HCT116 (cell line): ENCODE measurements at regions not wholly inside any gene's neighbourhood (a gene's known extent, or its start where the extent isn't known, plus 50 kb on each side); places are given as distances from the start of the nearest gene placed in this dataset.

ENCODE experiments used
- ATAC-seq: fragments of 200-7000 bp; cut with Tn5 transposase; 2 replicates; pipeline ENCODE4 v1.9.1; 2020; ENCODE audit warnings: mild to moderate bottlenecking, moderate library complexity
- BruUV-seq: library from RNA; stranded (reverse); fragments of 400-500 nt; replicated peaks from 2 replicates; lab custom pipeline; 2021; lab: Mats Ljungman, UMichigan
- CTCF ChIA-PET: fragments of 300-600 bp; sonication (Branson Sonifier 250); formaldehyde crosslinking; loops from one replicate; lab custom pipeline; 2021; ENCODE audit warnings: antibody characterized with exemption; lab: Charles Lee
- POLR2A ChIA-PET: fragments of 300-600, 350-600 bp; sonication (Branson Sonifier 250); formaldehyde crosslinking; loops from one replicate; lab custom pipeline; 2021; ENCODE audit warnings: antibody characterized with exemption; lab: Charles Lee
- RAD21 ChIA-PET, 2 experiments: fragments of 300-600 bp; sonication (Branson Sonifier 250); formaldehyde crosslinking; loops; one replicate each; lab custom pipeline; 2023; ENCODE audit warnings: low total read pairs in 2 of 2; ENCODE audit not compliant: uncharacterized antibody in 2 of 2, unreplicated experiment in 2 of 2, low non-redundant PET in 1 of 2; lab: Charles Lee
- DNase-seq: peaks from one replicate; pipeline ENCODE4 v3.0.0-alpha.2; 2010; ENCODE audit warnings: low read depth, low spot score
- H2AFZ ChIP-seq: fragments of 200-600 bp; shearing (Covaris generic), sonication (generic); 2 replicates; pipeline ENCODE4 v1.6.1; 2017; ENCODE audit warnings: low read depth, mixed run types, mixed read lengths, antibody characterized with exemption, low read length; ENCODE audit not compliant: poor library complexity, severe bottlenecking
- H3K27ac ChIP-seq: 2 replicates; pipeline ENCODE4 v1.5.1; 2012; ENCODE audit warnings: low read depth, low read length
- H3K27me3 ChIP-seq: fragments of 200-600 bp; sonication (generic); 2 replicates; pipeline ENCODE4 v1.6.1; 2016; ENCODE audit warnings: mixed run types, low read length, mixed read lengths; ENCODE audit not compliant: insufficient read depth
- H3K36me3 ChIP-seq, 2 experiments: fragments of 200-500 bp in 1 of 2; fragments of 200-600 bp in 1 of 2; sonication (Bioruptor generic) in 1 of 2; sonication (generic) in 1 of 2; 2 replicates each; pipeline versions ENCODE4 v1.5.1 to v1.6.1; 2014 to 2016; ENCODE audit warnings: low read length in 2 of 2, inconsistent platforms in 1 of 2, mixed read lengths in 1 of 2, mixed run types in 1 of 2; ENCODE audit not compliant: insufficient read depth in 2 of 2, control insufficient read depth in 1 of 2
- H3K4me1 ChIP-seq, 2 experiments: fragments of 200-600 bp in 1 of 2; sonication (generic) in 1 of 2; 2 replicates each; pipeline versions ENCODE4 v1.5.1 to v1.6.1; 2012 to 2017; ENCODE audit warnings: low read length in 2 of 2, inconsistent platforms in 1 of 2, mild to moderate bottlenecking in 1 of 2, mixed read lengths in 1 of 2, mixed run types in 1 of 2, moderate library complexity in 1 of 2; ENCODE audit not compliant: insufficient read depth in 2 of 2, control insufficient read depth in 1 of 2
- H3K4me2 ChIP-seq: fragments of 200-600 bp; sonication (generic); 2 replicates; pipeline ENCODE4 v1.6.1; 2017; ENCODE audit warnings: mixed run types, low read length, mixed read lengths
- H3K4me3 ChIP-seq, 2 experiments: fragments of 200-600 bp in 1 of 2; sonication (generic) in 1 of 2; replicated peaks in 1 of 2; 2 replicates each; pipeline ENCODE4 v1.5.1; 2011 to 2016; ENCODE audit warnings: low read length in 2 of 2, control low read depth in 1 of 2, low read depth in 1 of 2, mild to moderate bottlenecking in 1 of 2, mixed read lengths in 1 of 2, mixed run types in 1 of 2
- H3K79me2 ChIP-seq: fragments of 200-600 bp; sonication (generic); 2 replicates; pipeline ENCODE4 v1.6.1; 2017; ENCODE audit warnings: mild to moderate bottlenecking, mixed run types, low read length, moderate library complexity, mixed read lengths; ENCODE audit not compliant: insufficient read depth
- H3K9ac ChIP-seq: fragments of 200-600 bp; sonication (generic); 2 replicates; pipeline ENCODE4 v1.6.1; 2016; ENCODE audit warnings: low read length, mixed read lengths
- H3K9me2 ChIP-seq: fragments of 200-600 bp; sonication (generic), shearing (Covaris generic); 2 replicates; pipeline ENCODE4 v1.6.1; 2017; ENCODE audit warnings: mixed run types, mild to moderate bottlenecking, moderate library complexity; ENCODE audit not compliant: insufficient read depth
- H3K9me3 ChIP-seq, 2 experiments: fragments of 200-500 bp in 1 of 2; fragments of 200-600 bp in 1 of 2; sonication (Bioruptor generic) in 1 of 2; sonication (generic) in 1 of 2; 2 replicates each; pipeline ENCODE4 v1.6.1; 2014 to 2017; ENCODE audit warnings: low read length in 2 of 2, mixed read lengths in 2 of 2, inconsistent platforms in 1 of 2, low read depth in 1 of 2, mild to moderate bottlenecking in 1 of 2, mixed run types in 1 of 2, moderate library complexity in 1 of 2; ENCODE audit not compliant: control insufficient read depth in 1 of 2, insufficient read depth in 1 of 2
- H4K20me1 ChIP-seq: fragments of 200-600 bp; sonication (generic), shearing (Covaris generic); 2 replicates; pipeline ENCODE4 v1.6.1; 2017; ENCODE audit warnings: mixed run types, mild to moderate bottlenecking, moderate library complexity; ENCODE audit not compliant: insufficient read depth
- CBX3 ChIP-seq: IDR thresholded peaks from 2 replicates; pipeline ENCODE4 v1.6.1; 2012; ENCODE audit warnings: low read depth
- CEBPB ChIP-seq: IDR thresholded peaks from 2 replicates; pipeline ENCODE4 v1.6.1; 2012; ENCODE audit warnings: low read depth
- EZH2 ChIP-seq: fragments of 200-600 bp; sonication (generic); IDR thresholded peaks from 2 replicates; pipeline ENCODE4 v1.6.1; 2017; ENCODE audit warnings: antibody characterized with exemption, mixed run types
- EZH2phosphoT487 ChIP-seq: fragments of 200-600 bp; IDR thresholded peaks from 2 replicates; pipeline ENCODE4 v1.6.1; 2018; ENCODE audit warnings: antibody characterized with exemption, borderline replicate concordance
- FOSL1 ChIP-seq: IDR thresholded peaks from 2 replicates; pipeline ENCODE4 v1.6.1; 2012; ENCODE audit warnings: low read depth
- JUND ChIP-seq: IDR thresholded peaks from 2 replicates; pipeline ENCODE4 v1.6.1; 2012
- POLR2A ChIP-seq: IDR thresholded peaks from 2 replicates; pipeline ENCODE4 v1.7.0; 2011; ENCODE audit warnings: borderline replicate concordance; ENCODE audit not compliant: insufficient read depth, insufficient read length; ENCODE audit errors: extremely low read depth
- TCF7L2 ChIP-seq: IDR thresholded peaks from 2 replicates; pipeline ENCODE4 v1.7.0; 2011; ENCODE audit warnings: borderline replicate concordance, inconsistent platforms; ENCODE audit not compliant: insufficient read depth, insufficient read length; ENCODE audit errors: extremely low read depth
- YY1 ChIP-seq: IDR thresholded peaks from 2 replicates; pipeline ENCODE4 v1.6.1; 2011; ENCODE audit warnings: low read length, low read depth, moderate library complexity, mild to moderate bottlenecking; ENCODE audit not compliant: insufficient replicate concordance; ENCODE audit errors: extremely low read depth
- ZFX ChIP-seq: fragments of 450-650 bp; IDR thresholded peaks from 2 replicates; pipeline ENCODE4 v1.6.1; 2017
- intact Hi-C: fragments of 100-400 bp; cut with micrococcal nuclease; formaldehyde crosslinking; loops from 2 replicates; pipeline ENCODE4 v1.10.0; 2022
- TF ChIP-seq, protein P1 (sequence below): IDR thresholded peaks from 2 replicates; pipeline ENCODE4 v1.6.1; 2012
- TF ChIP-seq, protein P2 (sequence below): IDR thresholded peaks from 2 replicates; pipeline ENCODE4 v1.6.1; 2012; ENCODE audit warnings: low read depth
- TF ChIP-seq, protein P3 (sequence below): IDR thresholded peaks from 2 replicates; pipeline ENCODE4 v1.6.1; 2012
- TF ChIP-seq, protein P4 (sequence below): IDR thresholded peaks from 2 replicates; pipeline ENCODE4 v1.6.1; 2011; ENCODE audit warnings: mild to moderate bottlenecking, low read length, moderate library complexity; ENCODE audit not compliant: insufficient replicate concordance; ENCODE audit errors: extremely low read depth
- TF ChIP-seq, protein P5 (sequence below), 3 experiments: fragments of 200-600 bp in 1 of 3; sonication (generic) in 1 of 3; IDR thresholded peaks in 2 of 3; conservative IDR thresholded peaks in 1 of 3; 2 replicates each; pipeline ENCODE4 v1.5.1; 2012 to 2017; ENCODE audit warnings: low read depth in 2 of 3, low read length in 2 of 3, antibody characterized with exemption in 1 of 3, borderline replicate concordance in 1 of 3, control low read depth in 1 of 3, mild to moderate bottlenecking in 1 of 3, mixed read lengths in 1 of 3, mixed run types in 1 of 3, moderate library complexity in 1 of 3; ENCODE audit not compliant: insufficient read depth in 1 of 3

DNA sequence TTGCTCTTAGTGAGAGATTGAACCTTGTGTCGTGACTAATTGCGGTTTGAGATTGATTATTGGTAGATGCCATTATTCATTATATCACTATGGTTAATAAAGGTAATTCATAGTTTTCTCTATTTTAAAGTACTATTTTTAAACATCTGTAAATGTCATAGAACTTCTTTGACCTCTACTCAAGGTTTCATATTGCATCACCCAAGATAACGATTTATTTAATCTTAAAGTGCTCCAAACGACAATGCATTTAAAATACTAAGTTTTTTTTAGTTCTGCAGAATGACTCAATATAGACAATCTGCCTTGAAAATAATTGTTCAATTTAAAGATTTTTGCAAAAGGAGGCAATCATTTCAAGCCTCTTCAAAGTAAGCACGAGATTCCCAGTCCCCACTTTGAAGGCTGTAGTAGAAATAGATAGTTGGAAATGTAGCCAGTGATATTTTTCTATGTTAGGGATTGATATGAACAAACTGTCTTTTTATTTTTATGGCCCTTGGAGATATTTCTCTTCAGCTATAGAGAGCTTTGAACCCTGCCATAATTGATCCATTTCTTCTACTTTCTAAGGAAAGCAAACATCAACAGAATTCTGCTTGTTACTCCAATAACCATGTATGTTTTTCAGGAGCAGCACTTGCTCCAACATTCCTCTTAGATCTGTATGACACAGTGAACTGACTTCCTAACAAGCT is 114.2 kb upstream of the PALMD start:
- TF ChIP-seq, protein P1, sequence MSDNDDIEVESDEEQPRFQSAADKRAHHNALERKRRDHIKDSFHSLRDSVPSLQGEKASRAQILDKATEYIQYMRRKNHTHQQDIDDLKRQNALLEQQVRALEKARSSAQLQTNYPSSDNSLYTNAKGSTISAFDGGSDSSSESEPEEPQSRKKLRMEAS, result no peak
- TF ChIP-seq, protein P2, sequence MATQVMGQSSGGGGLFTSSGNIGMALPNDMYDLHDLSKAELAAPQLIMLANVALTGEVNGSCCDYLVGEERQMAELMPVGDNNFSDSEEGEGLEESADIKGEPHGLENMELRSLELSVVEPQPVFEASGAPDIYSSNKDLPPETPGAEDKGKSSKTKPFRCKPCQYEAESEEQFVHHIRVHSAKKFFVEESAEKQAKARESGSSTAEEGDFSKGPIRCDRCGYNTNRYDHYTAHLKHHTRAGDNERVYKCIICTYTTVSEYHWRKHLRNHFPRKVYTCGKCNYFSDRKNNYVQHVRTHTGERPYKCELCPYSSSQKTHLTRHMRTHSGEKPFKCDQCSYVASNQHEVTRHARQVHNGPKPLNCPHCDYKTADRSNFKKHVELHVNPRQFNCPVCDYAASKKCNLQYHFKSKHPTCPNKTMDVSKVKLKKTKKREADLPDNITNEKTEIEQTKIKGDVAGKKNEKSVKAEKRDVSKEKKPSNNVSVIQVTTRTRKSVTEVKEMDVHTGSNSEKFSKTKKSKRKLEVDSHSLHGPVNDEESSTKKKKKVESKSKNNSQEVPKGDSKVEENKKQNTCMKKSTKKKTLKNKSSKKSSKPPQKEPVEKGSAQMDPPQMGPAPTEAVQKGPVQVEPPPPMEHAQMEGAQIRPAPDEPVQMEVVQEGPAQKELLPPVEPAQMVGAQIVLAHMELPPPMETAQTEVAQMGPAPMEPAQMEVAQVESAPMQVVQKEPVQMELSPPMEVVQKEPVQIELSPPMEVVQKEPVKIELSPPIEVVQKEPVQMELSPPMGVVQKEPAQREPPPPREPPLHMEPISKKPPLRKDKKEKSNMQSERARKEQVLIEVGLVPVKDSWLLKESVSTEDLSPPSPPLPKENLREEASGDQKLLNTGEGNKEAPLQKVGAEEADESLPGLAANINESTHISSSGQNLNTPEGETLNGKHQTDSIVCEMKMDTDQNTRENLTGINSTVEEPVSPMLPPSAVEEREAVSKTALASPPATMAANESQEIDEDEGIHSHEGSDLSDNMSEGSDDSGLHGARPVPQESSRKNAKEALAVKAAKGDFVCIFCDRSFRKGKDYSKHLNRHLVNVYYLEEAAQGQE, result no peak
- TF ChIP-seq EZH2, result no peak
- no peak for TF ChIP-seq POLR2A
- no peak for TF ChIP-seq FOSL1
- no peak for TF ChIP-seq CEBPB
- no peak for TF ChIP-seq CBX3
- TF ChIP-seq ZFX, result no peak
- TF ChIP-seq, protein P3, sequence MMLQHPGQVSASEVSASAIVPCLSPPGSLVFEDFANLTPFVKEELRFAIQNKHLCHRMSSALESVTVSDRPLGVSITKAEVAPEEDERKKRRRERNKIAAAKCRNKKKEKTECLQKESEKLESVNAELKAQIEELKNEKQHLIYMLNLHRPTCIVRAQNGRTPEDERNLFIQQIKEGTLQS, result no peak
- TF ChIP-seq EZH2phosphoT487, result no peak
- TF ChIP-seq JUND, result no peak
- TF ChIP-seq YY1, result no peak
- TF ChIP-seq, protein P4, sequence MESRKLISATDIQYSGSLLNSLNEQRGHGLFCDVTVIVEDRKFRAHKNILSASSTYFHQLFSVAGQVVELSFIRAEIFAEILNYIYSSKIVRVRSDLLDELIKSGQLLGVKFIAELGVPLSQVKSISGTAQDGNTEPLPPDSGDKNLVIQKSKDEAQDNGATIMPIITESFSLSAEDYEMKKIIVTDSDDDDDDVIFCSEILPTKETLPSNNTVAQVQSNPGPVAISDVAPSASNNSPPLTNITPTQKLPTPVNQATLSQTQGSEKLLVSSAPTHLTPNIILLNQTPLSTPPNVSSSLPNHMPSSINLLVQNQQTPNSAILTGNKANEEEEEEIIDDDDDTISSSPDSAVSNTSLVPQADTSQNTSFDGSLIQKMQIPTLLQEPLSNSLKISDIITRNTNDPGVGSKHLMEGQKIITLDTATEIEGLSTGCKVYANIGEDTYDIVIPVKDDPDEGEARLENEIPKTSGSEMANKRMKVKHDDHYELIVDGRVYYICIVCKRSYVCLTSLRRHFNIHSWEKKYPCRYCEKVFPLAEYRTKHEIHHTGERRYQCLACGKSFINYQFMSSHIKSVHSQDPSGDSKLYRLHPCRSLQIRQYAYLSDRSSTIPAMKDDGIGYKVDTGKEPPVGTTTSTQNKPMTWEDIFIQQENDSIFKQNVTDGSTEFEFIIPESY, result no peak
- TF ChIP-seq, protein P5, sequence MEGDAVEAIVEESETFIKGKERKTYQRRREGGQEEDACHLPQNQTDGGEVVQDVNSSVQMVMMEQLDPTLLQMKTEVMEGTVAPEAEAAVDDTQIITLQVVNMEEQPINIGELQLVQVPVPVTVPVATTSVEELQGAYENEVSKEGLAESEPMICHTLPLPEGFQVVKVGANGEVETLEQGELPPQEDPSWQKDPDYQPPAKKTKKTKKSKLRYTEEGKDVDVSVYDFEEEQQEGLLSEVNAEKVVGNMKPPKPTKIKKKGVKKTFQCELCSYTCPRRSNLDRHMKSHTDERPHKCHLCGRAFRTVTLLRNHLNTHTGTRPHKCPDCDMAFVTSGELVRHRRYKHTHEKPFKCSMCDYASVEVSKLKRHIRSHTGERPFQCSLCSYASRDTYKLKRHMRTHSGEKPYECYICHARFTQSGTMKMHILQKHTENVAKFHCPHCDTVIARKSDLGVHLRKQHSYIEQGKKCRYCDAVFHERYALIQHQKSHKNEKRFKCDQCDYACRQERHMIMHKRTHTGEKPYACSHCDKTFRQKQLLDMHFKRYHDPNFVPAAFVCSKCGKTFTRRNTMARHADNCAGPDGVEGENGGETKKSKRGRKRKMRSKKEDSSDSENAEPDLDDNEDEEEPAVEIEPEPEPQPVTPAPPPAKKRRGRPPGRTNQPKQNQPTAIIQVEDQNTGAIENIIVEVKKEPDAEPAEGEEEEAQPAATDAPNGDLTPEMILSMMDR (IDR thresholded peaks at IDR 0.05 in 2 of 3, conservative IDR thresholded peaks at IDR 0.05 in 1 of 3; ENCODE audit: borderline replicate concordance in 1 of 3, insufficient read depth in 1 of 3, low read depth in 2 of 3, low read length in 2 of 3), result no peak
- no peak for TF ChIP-seq TCF7L2
- TF ChIP-seq, all 23 proteins: peak for 0
- Histone ChIP-seq H2AFZ (no peak overlapping the region), H3K27me3 (no peaks in the 10 kb centered on the region), H3K9me3 (no peaks in the 10 kb centered on the region), H3K4me3 (no peak overlapping the region), H3K4me2 (no peak overlapping the region), H3K9ac (no peak overlapping the region), H4K20me1 (no peaks in the 10 kb centered on the region), H3K36me3 (no peaks in the 10 kb centered on the region), H3K27ac (no peak overlapping the region), H3K4me1 (no peaks in the 10 kb centered on the region), H3K9me2 (no peaks in the 10 kb centered on the region), H3K79me2 (no peaks in the 10 kb centered on the region)
- ChIA-PET CTCF (no interaction called here), POLR2A (no interaction called here), RAD21 (no interaction called here)
- BruUV-seq, result no TSS peak
- DNase-seq (no peak), ATAC-seq (no peak)
- intact Hi-C loops, result no loop called here
